ENCODE measurements at regions not wholly inside any gene's neighbourhood (a gene's known extent, or its start where the extent isn't known, plus 50 kb on each side); places are given as distances from the start of the nearest gene placed in this dataset.
A peak's percentile ranks its signal among the peaks of the same experiment; 100 is the strongest.

GRCh38 chr21:36254106-36254941 lies 65.7 kb upstream of the MORC3 start:
- no peak for TF ChIP-seq ZBTB33 (CRISPR knock-in tag; IDR thresholded peaks at IDR 0.05)
- no peak for TF ChIP-seq MYC (CRISPR knock-in tag; IDR thresholded peaks at IDR 0.05; ENCODE audit: borderline replicate concordance)
- TF ChIP-seq HMGA1 (CRISPR knock-in tag; conservative IDR thresholded peaks at IDR 0.05): no peak
- no peak for TF ChIP-seq ZBTB4 (CRISPR knock-in tag; IDR thresholded peaks at IDR 0.05; ENCODE audit: borderline replicate concordance)
- TF ChIP-seq AFF4 (CRISPR knock-in tag; IDR thresholded peaks at IDR 0.05): no peak
- no peak for TF ChIP-seq ZNF207 (IDR thresholded peaks at IDR 0.05; ENCODE audit: borderline replicate concordance)
- TF ChIP-seq ERF (CRISPR knock-in tag; IDR thresholded peaks at IDR 0.05): no peak
- TF ChIP-seq AKAP8 (CRISPR knock-in tag; IDR thresholded peaks at IDR 0.05): no peak
- TF ChIP-seq ZNF777 (CRISPR knock-in tag; IDR thresholded peaks at IDR 0.05): no peak
- no peak for TF ChIP-seq KDM1A (CRISPR knock-in tag; IDR thresholded peaks at IDR 0.05)
- no peak for TF ChIP-seq HOXA3 (CRISPR knock-in tag; IDR thresholded peaks at IDR 0.05)
- peak; percentile 31; the same call in 1 of the 2 replicates for TF ChIP-seq NCOA2 (CRISPR knock-in tag; IDR thresholded peaks at IDR 0.05)
- TF ChIP-seq JUN (CRISPR knock-in tag; IDR thresholded peaks at IDR 0.05): no peak

All from HepG2 (cell line).